ENCODE measurements at regions not wholly inside any gene's neighbourhood (a gene's known extent, or its start where the extent isn't known, plus 50 kb on each side); places are given as distances from the start of the nearest gene placed in this dataset.

DNA sequence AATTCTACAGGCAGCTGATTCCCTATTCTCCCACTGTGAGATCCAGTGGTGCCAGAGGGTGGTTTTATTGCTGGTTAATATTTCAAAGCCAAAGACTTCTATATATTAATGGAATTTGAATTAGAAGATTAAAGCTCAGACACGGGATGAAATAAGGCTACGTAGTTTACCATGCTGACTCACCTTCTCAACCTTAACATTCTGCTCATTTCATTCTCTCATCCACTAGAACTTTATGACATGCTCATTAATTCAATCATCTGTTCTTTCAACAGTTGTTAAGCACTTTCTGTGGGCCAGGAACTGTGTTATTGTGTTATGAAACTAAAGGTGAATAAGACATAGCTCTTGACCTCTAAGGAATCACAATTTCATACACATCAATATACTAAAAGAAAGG lies 456.9 kb upstream of the MAP3K7 start:
- no peaks in the 10 kb centered on the region for H3K4me1 ChIP-seq (ENCODE audit: low read length)
- no peaks in the 10 kb centered on the region for H3K9me3 ChIP-seq (replicated peaks; ENCODE audit: insufficient read depth, low read length)
- no peak overlapping the region for H3K4me3 ChIP-seq (ENCODE audit: low read length)
- H3K9ac ChIP-seq (ENCODE audit: low read length) = no peak overlapping the region
- DNase-seq = no peak
- H3K4me2 ChIP-seq (ENCODE audit: low read depth, low read length) = no peak overlapping the region
- no peaks in the 10 kb centered on the region for H3K27me3 ChIP-seq (replicated peaks; ENCODE audit: insufficient read depth, low read length)
- no peak overlapping the region for H3K27ac ChIP-seq (ENCODE audit: low read length)
- no peaks in the 10 kb centered on the region for H4K20me1 ChIP-seq (ENCODE audit: insufficient read depth, low read length)
- H3K9me2 ChIP-seq (replicated peaks; ENCODE audit: insufficient read depth, low read length) = no peaks in the 10 kb centered on the region
- no peak overlapping the region for H2AFZ ChIP-seq (ENCODE audit: low read length)
- H3K36me3 ChIP-seq (replicated peaks; ENCODE audit: insufficient read depth, low read length) = no peaks in the 10 kb centered on the region
- no peak for TF ChIP-seq EZH2phosphoT487 (IDR thresholded peaks at IDR 0.05; ENCODE audit: low read length)
- TF ChIP-seq, protein P1, sequence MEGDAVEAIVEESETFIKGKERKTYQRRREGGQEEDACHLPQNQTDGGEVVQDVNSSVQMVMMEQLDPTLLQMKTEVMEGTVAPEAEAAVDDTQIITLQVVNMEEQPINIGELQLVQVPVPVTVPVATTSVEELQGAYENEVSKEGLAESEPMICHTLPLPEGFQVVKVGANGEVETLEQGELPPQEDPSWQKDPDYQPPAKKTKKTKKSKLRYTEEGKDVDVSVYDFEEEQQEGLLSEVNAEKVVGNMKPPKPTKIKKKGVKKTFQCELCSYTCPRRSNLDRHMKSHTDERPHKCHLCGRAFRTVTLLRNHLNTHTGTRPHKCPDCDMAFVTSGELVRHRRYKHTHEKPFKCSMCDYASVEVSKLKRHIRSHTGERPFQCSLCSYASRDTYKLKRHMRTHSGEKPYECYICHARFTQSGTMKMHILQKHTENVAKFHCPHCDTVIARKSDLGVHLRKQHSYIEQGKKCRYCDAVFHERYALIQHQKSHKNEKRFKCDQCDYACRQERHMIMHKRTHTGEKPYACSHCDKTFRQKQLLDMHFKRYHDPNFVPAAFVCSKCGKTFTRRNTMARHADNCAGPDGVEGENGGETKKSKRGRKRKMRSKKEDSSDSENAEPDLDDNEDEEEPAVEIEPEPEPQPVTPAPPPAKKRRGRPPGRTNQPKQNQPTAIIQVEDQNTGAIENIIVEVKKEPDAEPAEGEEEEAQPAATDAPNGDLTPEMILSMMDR (IDR thresholded peaks at IDR 0.05; ENCODE audit: low read length) = no peak
- no peak for TF ChIP-seq EZH2 (optimal IDR thresholded peaks at IDR 0.05; ENCODE audit: low read depth, low read length)
- no peaks in the 10 kb centered on the region for H3F3A ChIP-seq (ENCODE audit: insufficient read depth, low read length)
- no peaks in the 10 kb centered on the region for H3K79me2 ChIP-seq (ENCODE audit: low read length)

DNA sequence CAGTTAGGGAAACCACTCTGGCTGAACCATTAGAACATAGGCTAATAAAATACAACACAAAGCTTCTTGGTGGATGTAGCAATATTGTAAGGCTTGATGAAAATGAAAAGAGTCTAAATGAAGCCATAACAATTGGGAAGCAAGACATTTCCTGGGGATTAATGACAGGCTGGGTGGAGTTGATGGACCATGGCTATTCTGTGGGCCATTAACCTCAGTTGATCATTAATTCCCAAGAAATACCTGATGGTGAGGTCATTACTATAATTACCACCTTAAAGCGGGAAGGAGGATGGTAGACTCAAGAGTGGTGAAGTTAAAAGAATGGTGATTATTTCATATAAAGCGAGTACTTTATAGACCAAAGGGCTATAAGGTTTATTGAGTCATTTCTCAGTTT lies 455.8 kb upstream of the MAP3K7 start:
- H3K79me2 ChIP-seq (ENCODE audit: low read length) = no peaks in the 10 kb centered on the region
- H3K36me3 ChIP-seq (replicated peaks; ENCODE audit: insufficient read depth, low read length) = no peaks in the 10 kb centered on the region
- no peaks in the 10 kb centered on the region for H3K27me3 ChIP-seq (replicated peaks; ENCODE audit: insufficient read depth, low read length)
- H3K4me2 ChIP-seq (ENCODE audit: low read depth, low read length) = no peak overlapping the region
- no peak overlapping the region for H3K9ac ChIP-seq (ENCODE audit: low read length)
- H4K20me1 ChIP-seq (ENCODE audit: insufficient read depth, low read length) = no peaks in the 10 kb centered on the region
- H3K27ac ChIP-seq (ENCODE audit: low read length) = no peak overlapping the region
- H3K4me1 ChIP-seq (ENCODE audit: low read length) = no peaks in the 10 kb centered on the region
- H2AFZ ChIP-seq (ENCODE audit: low read length) = no peak overlapping the region
- H3F3A ChIP-seq (ENCODE audit: insufficient read depth, low read length) = no peaks in the 10 kb centered on the region
- H3K4me3 ChIP-seq (ENCODE audit: low read length) = no peak overlapping the region
- TF ChIP-seq, protein P1 (IDR thresholded peaks at IDR 0.05; ENCODE audit: low read length) = no peak
- TF ChIP-seq EZH2 (optimal IDR thresholded peaks at IDR 0.05; ENCODE audit: low read depth, low read length) = no peak
- TF ChIP-seq EZH2phosphoT487 (IDR thresholded peaks at IDR 0.05; ENCODE audit: low read length) = no peak
- no peaks in the 10 kb centered on the region for H3K9me3 ChIP-seq (replicated peaks; ENCODE audit: insufficient read depth, low read length)
- no peak for DNase-seq
- no peaks in the 10 kb centered on the region for H3K9me2 ChIP-seq (replicated peaks; ENCODE audit: insufficient read depth, low read length)

DNA sequence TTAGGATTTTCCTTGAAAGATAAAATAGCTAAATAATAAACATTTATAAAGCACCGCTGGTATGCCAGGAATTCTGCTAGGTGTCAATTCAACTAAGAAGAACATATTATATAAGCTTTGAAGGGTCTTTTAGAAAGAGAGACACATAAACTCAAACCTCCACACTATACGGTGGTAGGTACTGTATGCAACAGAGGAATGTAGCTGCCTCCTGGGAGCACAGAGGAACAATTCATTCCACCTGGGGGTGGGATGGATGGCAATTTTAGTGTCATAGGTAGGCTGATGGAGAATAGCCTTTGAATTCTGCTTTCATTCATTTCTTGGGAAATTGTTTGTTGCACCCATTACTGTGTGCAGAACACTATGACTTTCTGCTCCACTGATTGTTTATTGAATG lies 447.1 kb upstream of the MAP3K7 start:
- Histone ChIP-seq H2AFZ (ENCODE audit: low read length) (no peak overlapping the region), H3K9me3 (replicated peaks; ENCODE audit: insufficient read depth, low read length) (no peaks in the 10 kb centered on the region)

More for the DNA sequence above, 447.1 kb upstream of the MAP3K7 start:
- no peaks in the 10 kb centered on the region for H3K27me3 ChIP-seq (replicated peaks; ENCODE audit: insufficient read depth, low read length)
- H3F3A ChIP-seq (ENCODE audit: insufficient read depth, low read length) = no peaks in the 10 kb centered on the region
- no peak overlapping the region for H3K4me2 ChIP-seq (ENCODE audit: low read depth, low read length)
- H3K36me3 ChIP-seq (replicated peaks; ENCODE audit: insufficient read depth, low read length) = no peaks in the 10 kb centered on the region
- H3K9me2 ChIP-seq (replicated peaks; ENCODE audit: insufficient read depth, low read length) = no peaks in the 10 kb centered on the region
- TF ChIP-seq, protein P1 (IDR thresholded peaks at IDR 0.05; ENCODE audit: low read length) = no peak
- TF ChIP-seq EZH2phosphoT487 (IDR thresholded peaks at IDR 0.05; ENCODE audit: low read length) = no peak
- no peak for TF ChIP-seq EZH2 (optimal IDR thresholded peaks at IDR 0.05; ENCODE audit: low read depth, low read length)
- no peaks in the 10 kb centered on the region for H4K20me1 ChIP-seq (ENCODE audit: insufficient read depth, low read length)
- no peaks in the 10 kb centered on the region for H3K4me1 ChIP-seq (ENCODE audit: low read length)
- no peak overlapping the region for H3K9ac ChIP-seq (ENCODE audit: low read length)
- DNase-seq = no peak
- H3K4me3 ChIP-seq (ENCODE audit: low read length) = no peak overlapping the region
- H3K27ac ChIP-seq (ENCODE audit: low read length) = no peak overlapping the region
- no peaks in the 10 kb centered on the region for H3K79me2 ChIP-seq (ENCODE audit: low read length)

Measured in MM.1S (cell line).